Right lobe of liver (tissue), 6 donors: ENCODE measurements at regions not wholly inside any gene's neighbourhood (a gene's known extent, or its start where the extent isn't known, plus 50 kb on each side); places are given as distances from the start of the nearest gene placed in this dataset.
A peak's percentile ranks its signal among the peaks of the same experiment; 100 is the strongest.

Source experiments
- ATAC-seq, 4 donors: fragments of 200-7000 bp; cut with Tn5 transposase; one replicate each; pipeline ENCODE4 v1.9.1; 2020; ENCODE audit warnings: mild to moderate bottlenecking in 4 of 4, moderate library complexity in 4 of 4
- DNase-seq, 3 donors: peaks; one replicate each; pipeline ENCODE4 v3.0.0-alpha.2; 2020
- H3K27ac ChIP-seq, 3 donors: fragments of 200-600 bp; one replicate each; pipeline ENCODE4 v1.8.0; 2022
- H3K27me3 ChIP-seq, 2 donors: fragments of 200-600 bp; one replicate each; pipeline ENCODE4 v1.8.0; 2022
- H3K36me3 ChIP-seq, 4 donors: fragments of 200-600 bp; sonication (generic) in 1 of 4; one replicate each; pipeline versions ENCODE4 v1.5.1 to v1.8.0; 2017 to 2022; ENCODE audit warnings: control low read depth in 1 of 4
- H3K4me1 ChIP-seq, 4 donors: fragments of 200-600 bp; sonication (generic) in 1 of 4; one replicate each; pipeline versions ENCODE4 v1.5.1 to v1.8.0; 2017 to 2022; ENCODE audit warnings: control low read depth in 1 of 4
- H3K4me3 ChIP-seq, 3 donors: fragments of 200-600 bp; one replicate each; pipeline ENCODE4 v1.8.0; 2022
- H3K9me3 ChIP-seq, 4 donors: fragments of 200-600 bp; sonication (generic) in 1 of 4; one replicate each; pipeline versions ENCODE4 v1.5.1 to v1.8.0; 2017 to 2022; ENCODE audit warnings: control low read depth in 1 of 4
- CTCF ChIP-seq, 4 donors: fragments of 200-600 bp in 3 of 4; fragments of 450-650 bp in 1 of 4; IDR thresholded peaks; one replicate each; pipeline versions ENCODE4 v1.5.1 to v1.8.0; 2016 to 2022; ENCODE audit warnings: antibody characterized with exemption in 4 of 4, mild to moderate bottlenecking in 2 of 4
- POLR2A ChIP-seq: fragments of 450-650 bp; IDR thresholded peaks from one replicate; pipeline ENCODE4 v1.6.1; 2017; ENCODE audit warnings: antibody characterized with exemption, mild to moderate bottlenecking
- WGBS: methylation state at CpG from one replicate; pipeline ENCODE4 v1.1.6; 2018; ENCODE audit warnings: low coverage, low lambda C conversion rate; ENCODE audit not compliant: insufficient coverage; ENCODE audit errors: missing lambda C conversion rate; 5-methylcytosine and 5-hydroxymethylcytosine counted together
- intact Hi-C, 2 donors: fragments of 100-400 bp; cut with DNase I; formaldehyde crosslinking; loops; one replicate each; pipeline versions ENCODE4 v1.11.2 to v1.14.1; 2022
- donor health status: DM: no; HTN: yes; CAD: no.
- donor health status: DM: no; HTN: no; CAD: no.
- donor health status: DM: no; HTN: no; CAD: no.
- donor health status: DM: no; HTN: yes; CAD: no.
- donor health status: DM: no; HTN: yes; CAD: no.

- no peaks in the 10 kb centered on the region for H3K4me1 ChIP-seq
- ATAC-seq (no peak), DNase-seq (peak in 2 of 3 donors; percentile 10 to 38)
- WGBS = 61% methylated on average over 8 of the region's 16 CpGs
- H3K27ac ChIP-seq = no peak overlapping the region
- H3K4me3 ChIP-seq = no peak overlapping the region
- no peaks in the 10 kb centered on the region for H3K27me3 ChIP-seq
- intact Hi-C loops = no loop called here
- TF ChIP-seq POLR2A (no peak), CTCF (IDR thresholded peaks at IDR 0.05) (no peak)
- H3K36me3 ChIP-seq = no peaks in the 10 kb centered on the region
- H3K9me3 ChIP-seq = no peaks in the 10 kb centered on the region
Measured at GRCh38 chr7:40799-41750, 151.3 kb upstream of the FAM20C start.

- Histone ChIP-seq H3K4me1 (no peaks in the 10 kb centered on the region), H3K4me3 (no peak overlapping the region), H3K9me3 (no peaks in the 10 kb centered on the region), H3K27me3 (no peaks in the 10 kb centered on the region), H3K27ac (no peak overlapping the region), H3K36me3 (no peaks in the 10 kb centered on the region)
- ATAC-seq = no peak
- TF ChIP-seq CTCF (IDR thresholded peaks at IDR 0.05) = no peak
- no peak for TF ChIP-seq POLR2A
- DNase-seq = no peak
- 71% methylated on average over 9 of the region's 10 CpGs for WGBS
- intact Hi-C loops = no loop called here
Measured at GRCh38 chr7:41917-42565, 150.3 kb upstream of the FAM20C start.

- 61% methylated on average over 4 of the region's 14 CpGs for WGBS
- no peak for ATAC-seq
- Histone ChIP-seq H3K9me3 (no peaks in the 10 kb centered on the region), H3K27ac (no peak overlapping the region), H3K4me1 (no peaks in the 10 kb centered on the region), H3K27me3 (no peaks in the 10 kb centered on the region), H3K4me3 (no peak overlapping the region), H3K36me3 (no peaks in the 10 kb centered on the region)
- no peak for TF ChIP-seq CTCF (IDR thresholded peaks at IDR 0.05)
- no peak for TF ChIP-seq POLR2A
- DNase-seq = peak in 2 of 3 donors; percentile 8 to 39
- intact Hi-C loops = no loop called here
Measured at GRCh38 chr7:43791-44540, 148.4 kb upstream of the FAM20C start.

GRCh38 chr7:44541-44896 is 147.9 kb upstream of the FAM20C start:
- TF ChIP-seq CTCF (IDR thresholded peaks at IDR 0.05) (no peak), POLR2A (no peak)
- Histone ChIP-seq H3K36me3 (no peaks in the 10 kb centered on the region), H3K27ac (no peak overlapping the region), H3K4me3 (no peak overlapping the region), H3K4me1 (no peaks in the 10 kb centered on the region), H3K9me3 (no peaks in the 10 kb centered on the region), H3K27me3 (no peaks in the 10 kb centered on the region)
- DNase-seq = peak in 2 of 3 donors; percentile 7 to 41
- ATAC-seq = no peak
- no CpG with 5 or more reads among the region's 12 CpGs for WGBS
- intact Hi-C loops = no loop called here
